ENCODE measurements at regions not wholly inside any gene's neighbourhood (a gene's known extent, or its start where the extent isn't known, plus 50 kb on each side); places are given as distances from the start of the nearest gene placed in this dataset.
"Not testable (repeated sequence)": the region's sequence is repeated elsewhere in the genome, so short reads cannot be mapped to it uniquely, and the experiment has no call there.

DNA sequence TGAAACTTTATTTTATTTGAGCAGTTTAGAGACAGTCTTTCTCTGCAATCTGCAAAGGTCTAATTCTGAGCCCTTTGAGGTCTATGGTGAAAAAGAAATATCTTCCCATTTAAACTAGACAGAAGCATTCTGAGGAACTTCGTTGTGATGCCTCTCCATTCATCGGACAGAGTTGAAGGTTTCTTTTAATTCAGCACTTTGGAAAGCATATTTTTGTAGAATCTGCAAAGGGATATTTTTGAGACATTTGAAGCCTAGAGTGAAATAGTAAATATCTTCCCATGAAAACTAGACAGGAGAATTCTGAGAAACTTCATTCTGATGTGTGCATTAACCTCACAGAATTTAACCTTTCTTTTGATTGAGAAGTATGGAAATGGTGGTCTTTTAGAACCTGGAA, 3044.8 kb downstream of the TUBA3C start:
- not testable (repeated sequence) for TF ChIP-seq CTCF, EP300 (IDR thresholded peaks at IDR 0.05)

All from stomach (tissue), 4 donors.